GM18870 (cell line): ENCODE measurements at regions not wholly inside any gene's neighbourhood (a gene's known extent, or its start where the extent isn't known, plus 50 kb on each side); places are given as distances from the start of the nearest gene placed in this dataset.
A peak's percentile ranks its signal among the peaks of the same experiment; 100 is the strongest.
"Not testable (repeated sequence)": the region's sequence is repeated elsewhere in the genome, so short reads cannot be mapped to it uniquely, and the experiment has no call there.

ENCODE experiments used
- ATAC-seq: cut with Tn5 transposase; IDR thresholded peaks from one replicate; pipeline ENCODE4 v1.9.1; 2021; ENCODE audit warnings: moderate library complexity; ENCODE audit not compliant: unreplicated experiment

DNA sequence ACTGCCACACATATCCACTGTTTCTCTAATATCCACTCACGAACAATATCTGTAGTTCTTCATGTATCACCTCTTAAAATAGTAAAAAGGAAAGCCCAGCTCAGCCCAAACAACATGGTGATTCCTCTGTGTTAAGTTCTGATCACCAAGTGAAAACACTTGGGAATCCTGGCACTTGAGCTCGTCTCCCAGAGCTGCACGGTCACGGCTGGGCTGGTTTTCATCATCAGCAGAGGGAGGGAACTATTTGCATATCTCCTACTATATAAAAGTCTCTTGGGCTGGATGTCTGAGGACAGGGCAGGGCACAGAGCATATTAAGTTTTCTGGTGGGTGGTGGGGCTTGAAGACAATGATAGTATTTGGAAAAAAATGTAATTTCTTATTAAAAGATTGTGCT, 870.6 kb downstream of the TMEM121 start:
- no peak for ATAC-seq

DNA sequence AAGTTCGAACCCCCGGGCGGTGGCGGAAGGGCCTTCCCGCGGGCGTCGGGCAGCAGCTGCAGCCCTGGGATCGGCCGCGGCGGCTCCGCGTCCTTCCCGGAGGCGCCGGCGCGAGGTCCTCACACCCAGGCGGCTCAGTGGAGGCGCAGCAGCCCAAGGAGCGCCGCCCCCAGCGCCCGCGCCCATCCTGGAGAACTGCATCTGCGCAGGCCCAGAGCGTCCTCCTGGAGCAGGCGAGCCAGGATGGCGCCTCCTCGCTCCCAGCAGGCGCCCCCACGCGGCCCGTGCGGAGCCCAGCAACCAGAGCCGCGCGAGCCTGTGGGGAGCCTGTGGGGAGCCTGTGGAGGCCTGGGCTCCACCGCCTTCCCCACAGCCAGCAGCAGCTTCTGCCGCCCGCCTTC, 872.5 kb downstream of the TMEM121 start:
- not testable (repeated sequence) for ATAC-seq

DNA sequence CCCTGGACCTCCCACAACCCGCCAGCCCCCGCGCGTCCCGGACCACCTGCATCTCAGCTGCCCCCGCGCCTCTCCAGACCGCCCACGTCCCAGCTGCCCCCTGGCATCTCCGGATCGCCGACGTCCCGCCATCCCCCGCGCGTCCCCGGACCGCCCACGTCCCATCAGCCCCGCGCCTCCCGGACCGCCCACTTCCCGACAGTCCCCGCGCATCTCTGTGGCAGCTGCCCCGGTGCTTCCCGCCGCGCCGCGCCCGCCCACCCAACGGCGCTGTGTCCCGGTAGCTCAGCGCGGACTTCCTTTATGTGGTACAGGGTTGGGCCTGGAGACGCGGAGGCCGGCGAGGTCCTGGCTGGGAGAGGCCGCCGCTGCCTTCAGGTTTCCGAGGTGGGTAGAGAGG, 874.9 kb downstream of the TMEM121 start:
- ATAC-seq = not testable (repeated sequence)

DNA sequence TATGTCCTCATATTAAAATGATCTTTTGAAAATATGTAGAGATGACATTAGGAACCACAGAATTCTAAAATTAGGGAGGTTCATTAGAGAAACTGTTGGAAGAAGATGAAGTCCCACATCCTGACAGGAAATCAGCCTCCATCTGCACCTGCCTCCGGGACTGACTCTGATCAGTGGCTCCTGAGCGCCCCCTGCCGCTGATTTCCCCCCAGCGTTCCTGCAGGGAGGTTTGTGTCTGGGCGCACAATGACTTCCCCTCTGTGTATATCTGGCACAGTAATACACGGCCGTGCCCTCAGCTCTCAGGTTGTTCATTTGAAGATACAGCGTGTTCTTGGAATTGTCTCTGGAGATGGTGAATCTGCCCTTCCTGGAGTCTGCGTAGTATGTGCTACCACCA, 883.8 kb downstream of the TMEM121 start:
- ATAC-seq = not testable (repeated sequence)

DNA sequence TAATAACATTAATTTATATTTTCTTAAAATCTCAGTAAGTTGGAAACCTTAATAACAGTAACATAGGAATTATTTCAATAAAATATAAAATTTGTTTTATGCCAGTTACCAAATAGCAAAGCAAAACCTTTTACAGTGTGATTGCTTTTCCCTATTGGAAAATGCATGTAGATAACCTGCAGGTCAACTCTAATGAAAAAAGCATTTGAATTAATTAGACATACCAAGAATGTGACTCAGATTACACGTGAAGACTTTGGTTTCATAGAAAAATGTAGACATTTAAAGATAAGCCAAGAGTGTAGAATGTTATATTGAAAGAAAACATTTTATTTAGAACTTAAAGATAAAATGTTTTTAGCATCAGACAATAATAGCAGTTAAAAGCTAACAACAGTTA, 888.1 kb downstream of the TMEM121 start:
- ATAC-seq = no peak

DNA sequence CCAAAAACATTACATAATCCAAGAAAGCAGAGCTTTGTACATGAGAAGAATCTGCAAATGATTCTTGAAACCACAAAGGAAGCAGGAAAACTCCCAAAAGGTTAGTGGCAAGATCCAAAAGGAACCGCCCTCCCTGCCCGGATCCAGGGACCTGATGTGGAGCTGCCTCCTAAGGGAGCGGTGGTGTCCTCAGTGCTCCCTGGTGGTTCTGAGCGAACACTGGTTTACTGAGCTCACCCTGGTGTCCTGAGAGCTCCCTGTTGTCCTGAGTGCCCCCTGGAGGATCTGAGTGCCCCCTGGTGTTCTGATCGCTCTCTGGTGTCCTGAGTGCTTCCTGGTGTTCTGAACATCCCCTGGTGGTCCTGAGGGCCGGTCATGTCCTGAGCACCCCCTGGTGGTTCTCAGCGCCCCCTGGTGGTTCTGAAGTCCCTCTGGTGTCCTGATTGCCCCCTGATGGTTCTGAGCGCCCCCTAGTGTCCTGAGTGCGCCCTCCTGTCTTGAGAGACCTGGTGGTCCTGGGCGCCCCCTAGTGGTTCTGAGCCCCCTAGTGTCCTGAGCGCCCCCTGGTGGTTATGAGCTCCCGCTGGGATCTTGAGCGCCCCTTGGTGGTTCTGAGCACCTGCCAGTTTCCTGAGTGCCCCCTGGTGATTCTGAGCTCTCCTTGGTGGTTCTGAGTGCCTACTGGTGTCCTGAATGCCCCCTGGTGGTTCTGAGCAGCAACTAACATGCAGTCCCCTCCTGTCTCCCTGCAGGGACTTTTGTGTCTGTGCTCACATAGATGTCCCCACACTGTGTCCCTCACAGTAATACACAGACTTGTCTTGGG, 891.1 kb downstream of the TMEM121 start:
- ATAC-seq = peak; percentile 84

DNA sequence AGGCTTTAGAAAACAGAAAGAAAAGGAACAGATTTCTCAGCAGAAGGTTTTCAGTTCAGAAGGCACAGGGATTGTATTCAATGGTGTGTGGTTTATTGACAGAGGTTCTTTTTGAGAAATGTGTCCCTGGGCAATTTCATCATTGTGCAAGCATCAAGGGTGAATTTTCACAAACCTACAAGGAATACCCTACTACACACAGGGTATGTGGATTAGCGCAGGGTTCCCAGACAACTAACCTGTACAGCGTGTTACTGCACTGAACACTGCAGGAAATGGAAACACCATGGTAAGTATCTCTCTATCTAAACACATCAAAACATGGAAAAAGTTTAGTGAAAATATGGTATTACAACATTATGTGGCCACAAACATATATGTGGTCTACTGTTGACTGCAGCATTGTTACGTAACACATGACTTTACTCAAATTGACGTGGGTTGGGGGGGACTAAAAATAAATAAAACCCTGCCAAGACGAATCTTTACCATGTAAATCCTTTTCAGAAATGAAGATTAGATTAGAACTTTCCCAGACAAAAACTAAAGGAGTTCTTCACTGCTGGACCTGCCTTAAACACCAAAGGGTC, 893.1 kb downstream of the TMEM121 start:
- no peak for ATAC-seq

DNA sequence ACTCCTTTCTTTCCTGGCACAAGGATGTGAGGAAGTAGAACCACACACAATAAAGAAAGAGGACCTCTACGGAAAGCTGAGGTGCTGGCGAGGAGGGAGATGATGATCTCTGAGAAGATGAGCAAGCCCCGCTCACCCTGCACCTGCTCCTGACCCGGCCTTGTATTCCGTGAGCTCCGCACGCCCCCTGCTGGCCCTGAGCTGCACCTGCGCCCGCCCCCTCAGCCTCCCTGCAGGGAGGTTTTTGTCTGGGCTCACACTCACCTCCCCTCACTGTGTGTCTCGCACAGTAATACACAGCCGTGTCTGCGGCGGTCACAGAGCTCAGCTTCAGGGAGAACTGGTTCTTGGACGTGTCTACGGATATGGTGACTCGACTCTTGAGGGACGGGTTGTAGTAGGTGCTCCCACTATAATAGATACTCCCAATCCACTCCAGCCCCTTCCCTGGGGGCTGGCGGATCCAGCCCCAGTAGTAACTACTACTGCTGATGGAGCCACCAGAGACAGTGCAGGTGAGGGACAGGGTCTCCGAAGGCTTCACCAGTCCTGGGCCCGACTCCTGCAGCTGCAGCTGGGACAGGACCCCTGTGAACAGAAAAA, 895.1 kb downstream of the TMEM121 start:
- ATAC-seq = not testable (repeated sequence)

DNA sequence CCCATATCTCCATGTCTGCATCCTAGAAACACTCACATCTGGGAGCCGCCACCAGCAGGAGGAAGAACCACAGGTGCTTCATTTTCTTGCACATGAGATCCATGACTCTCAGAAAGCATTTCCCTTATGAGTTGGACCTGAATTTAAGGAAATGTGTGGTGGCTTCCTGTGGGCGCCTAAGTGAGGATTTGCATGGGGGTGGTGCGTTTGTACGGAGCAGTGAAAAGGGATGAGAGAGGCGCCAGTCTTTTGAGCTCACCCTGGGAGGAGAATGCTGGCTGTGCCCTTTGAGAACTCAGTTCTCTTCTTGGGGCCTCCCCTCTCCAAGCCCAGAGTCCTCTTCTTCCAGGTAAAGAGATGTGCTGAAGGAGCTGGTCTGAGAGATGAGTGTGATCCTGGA, 895.7 kb downstream of the TMEM121 start:
- ATAC-seq = no peak

DNA sequence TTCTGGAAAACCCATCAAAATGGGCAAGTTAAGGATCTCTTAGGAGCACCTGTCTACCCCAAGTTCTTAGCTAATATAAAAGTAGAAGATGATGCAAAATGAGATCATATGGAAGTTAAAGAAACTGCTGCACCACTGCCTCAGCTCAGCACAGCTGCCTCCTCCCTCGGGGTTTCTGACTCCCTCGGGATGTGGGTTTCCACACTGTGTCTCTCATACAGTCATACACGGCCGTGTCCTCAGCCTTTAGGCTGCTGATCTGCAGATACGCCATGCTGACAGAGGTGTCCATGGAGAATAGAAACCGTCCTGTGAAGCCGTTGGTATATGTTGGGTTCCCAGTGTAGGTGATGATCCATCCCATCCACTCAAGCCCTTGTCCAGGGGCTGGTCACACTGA, 898.8 kb downstream of the TMEM121 start:
- ATAC-seq = not testable (repeated sequence)

DNA sequence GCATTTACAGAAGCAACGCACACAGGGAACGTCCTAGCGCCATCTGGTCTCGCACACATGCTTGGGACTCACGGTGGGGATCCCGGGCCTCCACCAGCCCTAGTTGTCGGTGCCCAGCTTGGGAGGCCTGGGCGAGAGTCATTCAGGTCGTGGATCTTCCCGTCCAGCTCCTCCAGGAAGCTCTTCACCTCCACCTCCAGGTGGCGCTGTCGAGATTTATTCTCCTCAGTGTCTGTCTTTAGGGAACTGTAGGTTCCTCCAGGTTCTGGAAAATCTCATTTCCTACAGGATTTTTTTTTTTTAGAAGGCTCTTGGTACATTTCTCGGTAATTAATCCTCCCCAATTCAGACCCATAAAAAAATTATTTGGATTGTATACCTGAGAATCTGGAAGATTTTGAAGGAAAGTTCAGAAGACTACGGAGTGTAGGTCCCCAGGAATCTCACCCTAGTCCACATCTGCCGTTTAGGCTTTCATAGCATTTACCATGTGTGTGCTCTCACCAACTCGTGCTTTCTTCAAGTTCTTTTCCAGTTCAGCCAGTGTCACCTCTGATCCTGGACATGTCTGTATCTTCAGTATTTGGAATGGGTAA, 910.0 kb downstream of the TMEM121 start:
- ATAC-seq = no peak

DNA sequence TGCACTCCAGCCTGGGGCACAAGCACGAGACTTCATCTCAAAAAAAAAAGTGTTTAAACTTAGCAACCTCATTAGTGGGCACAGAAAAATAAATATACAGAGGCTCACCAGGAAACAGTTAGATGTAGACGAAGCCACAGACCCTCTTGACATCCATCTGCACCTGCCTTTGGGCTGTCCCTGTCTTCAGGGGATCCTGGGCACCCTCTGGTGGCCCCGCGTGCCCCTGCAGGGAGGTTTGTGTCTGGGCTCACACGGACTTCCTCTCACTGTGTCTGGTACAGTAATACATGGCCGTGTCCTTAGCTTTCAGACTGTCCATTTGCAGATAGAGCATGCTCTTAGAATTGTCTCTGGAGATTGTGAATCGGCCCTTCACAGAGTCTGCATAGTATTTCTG, 916.5 kb downstream of the TMEM121 start:
- no peak for ATAC-seq

DNA sequence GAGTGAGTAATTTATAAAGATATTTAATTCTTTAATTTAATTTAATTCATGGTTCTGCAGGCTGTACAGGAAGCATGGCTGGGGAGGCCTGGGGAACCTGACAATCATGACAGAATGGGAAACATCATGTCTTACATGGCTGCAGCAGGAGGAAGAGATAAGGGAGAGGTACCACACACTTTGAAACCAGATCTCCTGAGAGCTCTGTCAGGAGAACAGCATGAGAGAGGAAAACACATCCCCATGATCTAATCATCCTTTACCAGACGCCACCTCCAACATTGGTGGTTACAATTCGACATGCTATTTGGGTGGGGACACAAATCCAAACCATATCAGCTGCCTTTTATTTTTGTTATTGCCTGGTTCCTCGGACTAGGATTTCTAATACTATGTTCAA, 928.6 kb downstream of the TMEM121 start:
- ATAC-seq = no peak

DNA sequence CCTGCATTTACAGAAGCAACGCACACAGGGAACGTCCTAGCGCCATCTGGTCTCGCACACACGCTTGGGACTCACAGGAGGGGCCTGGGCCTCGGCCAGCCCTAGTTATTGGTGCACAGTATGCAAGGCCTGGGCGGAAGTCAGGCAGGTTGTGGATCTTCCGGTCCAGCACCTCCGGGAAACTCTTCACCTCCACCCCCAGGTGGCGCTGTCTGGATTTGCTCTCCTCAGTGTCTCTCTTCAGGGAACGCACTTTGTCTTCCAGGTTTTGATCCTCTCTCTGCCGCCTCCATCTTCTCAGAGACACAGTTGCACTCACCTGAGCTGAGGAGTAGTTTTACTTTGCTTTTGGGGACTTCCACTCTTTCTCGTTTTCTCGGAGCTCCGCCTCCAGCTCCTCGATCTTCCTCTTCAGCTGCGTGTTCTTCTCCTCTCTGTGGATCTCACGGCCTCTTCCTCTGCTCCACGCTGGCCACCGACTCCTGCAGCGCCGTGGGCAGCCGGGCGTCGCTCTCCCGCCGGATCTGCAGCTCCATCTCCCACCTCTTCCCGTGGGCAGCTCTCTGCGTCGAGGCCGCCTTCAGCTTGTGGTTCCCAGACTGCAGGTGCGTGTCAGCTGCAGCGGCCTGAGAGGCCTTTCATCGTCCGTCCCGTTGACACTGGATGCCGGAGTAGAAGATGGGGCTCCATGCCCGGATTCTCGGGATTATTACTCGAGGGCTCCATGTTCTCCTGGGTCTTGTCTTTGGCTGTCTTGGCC, 933.8 kb downstream of the TMEM121 start:
- no peak for ATAC-seq

DNA sequence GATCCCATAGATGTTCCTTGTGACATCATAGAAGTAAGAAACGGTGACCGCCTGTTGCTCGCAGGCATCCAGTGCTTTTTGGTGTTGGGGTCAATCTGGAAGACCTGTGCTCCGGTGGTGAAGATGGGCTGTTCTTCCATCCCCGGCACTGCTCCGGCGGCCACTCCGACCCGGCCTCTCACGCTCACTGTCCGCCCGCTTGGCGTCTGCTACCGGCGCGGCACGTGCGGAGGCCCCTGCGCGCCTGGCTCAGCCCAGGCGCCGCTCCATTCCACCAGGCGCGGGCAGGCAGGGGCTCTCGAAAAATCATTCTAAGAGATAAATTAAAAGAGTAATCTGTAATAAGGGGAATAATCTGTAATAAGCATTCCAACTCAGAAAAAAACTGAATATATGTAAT, 934.5 kb downstream of the TMEM121 start:
- no peak for ATAC-seq

DNA sequence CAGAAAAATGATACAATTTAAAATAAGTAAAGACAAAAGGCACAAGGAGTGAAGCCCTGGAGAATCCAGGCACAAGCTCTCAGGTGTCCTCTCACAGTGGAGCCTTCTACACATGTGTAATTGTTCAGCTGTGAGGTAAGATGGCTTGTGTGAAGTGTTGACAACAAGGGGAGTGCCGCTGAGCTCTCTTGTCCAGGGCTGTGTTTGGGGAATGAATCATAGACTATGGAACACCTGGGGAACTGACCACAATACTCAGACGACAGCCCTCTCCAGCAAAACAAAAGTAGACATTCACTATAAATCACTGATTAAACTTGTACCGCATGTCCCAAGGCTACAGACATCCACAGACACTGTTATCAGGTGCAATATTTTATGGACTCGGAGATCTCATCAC, 940.1 kb downstream of the TMEM121 start:
- ATAC-seq = not testable (repeated sequence)

DNA sequence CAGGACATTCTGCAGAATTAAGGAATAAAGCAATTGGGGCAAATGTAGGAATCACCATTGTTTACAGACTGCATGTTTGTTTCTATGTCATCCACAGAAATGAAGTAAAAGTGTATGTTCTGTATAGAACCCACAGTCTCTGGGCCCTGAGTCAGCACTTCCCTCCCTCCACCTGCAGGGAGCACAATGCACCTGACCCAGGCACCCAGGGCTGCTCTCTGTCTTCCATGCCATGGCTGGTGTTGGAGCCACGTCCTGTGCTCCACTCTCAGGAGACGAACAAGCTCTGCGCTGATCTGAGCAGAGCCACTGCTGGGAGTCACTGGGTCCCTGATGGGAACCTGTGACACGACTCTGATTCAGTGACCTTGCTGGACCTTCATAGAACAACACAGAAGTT, 942.5 kb downstream of the TMEM121 start:
- ATAC-seq = not testable (repeated sequence)

DNA sequence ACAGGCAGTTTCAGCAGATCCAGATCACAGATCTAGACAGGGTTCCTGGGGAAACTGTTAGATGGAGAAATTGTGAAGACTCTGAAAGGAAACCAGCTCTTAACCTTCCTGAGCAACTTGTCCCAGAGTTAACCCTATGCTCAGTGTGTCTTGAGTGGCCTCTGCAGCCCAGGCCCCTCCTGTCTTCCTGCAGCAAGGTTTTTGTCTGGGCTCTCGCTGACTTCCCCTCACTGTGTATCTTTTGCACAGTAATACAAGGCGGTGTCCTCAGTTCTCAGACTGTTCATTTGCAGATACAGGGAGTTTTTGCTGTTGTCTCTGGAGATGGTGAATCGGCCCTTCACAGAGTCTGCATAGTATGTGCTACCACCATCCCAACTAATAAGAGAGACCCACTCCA, 943.6 kb downstream of the TMEM121 start:
- not testable (repeated sequence) for ATAC-seq

DNA sequence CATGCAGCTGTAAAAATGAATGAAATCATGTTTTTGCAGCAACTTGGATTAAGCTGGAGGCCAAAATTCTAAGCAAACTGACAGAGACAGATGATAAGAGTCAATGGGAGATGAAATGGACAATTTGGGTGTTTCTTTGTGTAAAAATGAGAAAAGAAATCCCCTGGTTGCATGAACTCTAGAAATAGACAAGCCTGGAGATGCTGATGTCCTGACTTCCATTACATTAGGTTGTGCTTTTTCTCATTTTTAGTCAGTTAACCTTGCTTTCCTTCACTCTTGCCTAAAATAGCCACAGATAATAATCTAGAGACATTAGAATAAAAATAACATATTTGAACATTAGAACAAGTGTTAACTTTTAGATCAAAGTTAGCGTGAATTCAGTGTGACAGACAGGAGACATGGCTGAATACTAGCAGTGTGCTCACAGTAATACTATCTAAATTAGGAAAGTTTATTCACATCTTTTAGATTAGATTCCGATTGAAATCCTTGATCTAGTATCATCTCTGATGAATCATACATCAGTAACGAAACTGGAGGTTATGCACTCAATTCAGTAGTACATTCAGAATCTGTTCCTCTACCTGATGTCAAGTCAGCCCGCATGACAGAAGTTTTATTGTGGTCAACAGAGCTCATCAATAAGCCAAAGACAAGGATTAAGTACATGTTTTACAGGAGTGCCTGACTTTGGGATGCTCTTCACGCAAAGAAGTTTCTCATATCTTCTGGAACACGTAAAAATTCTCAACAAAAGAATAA, 948.1 kb downstream of the TMEM121 start:
- ATAC-seq = not testable (repeated sequence)

DNA sequence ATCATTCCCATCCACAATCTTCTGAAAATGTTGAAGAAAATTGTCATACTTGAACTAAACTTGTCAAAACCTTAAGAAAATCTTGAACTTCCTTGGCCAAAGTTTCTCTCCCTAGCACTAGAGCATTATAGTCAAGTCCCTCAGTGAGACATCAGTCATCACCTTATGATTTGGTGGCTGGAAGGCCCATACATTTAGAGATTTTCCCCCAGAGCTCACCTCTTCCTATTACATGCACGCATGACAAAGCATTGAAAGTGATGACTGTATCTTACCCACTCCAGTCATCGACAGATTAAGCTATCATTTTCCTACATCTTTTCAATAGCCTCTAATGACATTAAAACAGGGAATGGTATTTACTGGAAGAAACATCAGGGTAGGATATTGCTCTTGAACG, 948.8 kb downstream of the TMEM121 start:
- not testable (repeated sequence) for ATAC-seq
